H9 (cell line): ENCODE measurements at regions not wholly inside any gene's neighbourhood (a gene's known extent, or its start where the extent isn't known, plus 50 kb on each side); places are given as distances from the start of the nearest gene placed in this dataset.

ENCODE experiments used
- DNase-seq: peaks from one replicate; pipeline ENCODE4 v3.0.0-alpha.2; 2017
- H2AFZ ChIP-seq: one replicate; pipeline ENCODE4 v1.6.1; 2013; ENCODE audit warnings: mild to moderate bottlenecking, low read length, control low read depth, moderate library complexity
- H2AK5ac ChIP-seq: 2 replicates; pipeline ENCODE4 v1.6.1; 2013; ENCODE audit warnings: low read length, control low read depth, mixed read lengths; ENCODE audit not compliant: insufficient read length
- H2BK120ac ChIP-seq: one replicate; pipeline ENCODE4 v1.6.1; 2013; ENCODE audit warnings: low read depth, mild to moderate bottlenecking, low read length, control low read depth, inconsistent platforms; ENCODE audit not compliant: poor library complexity, severe bottlenecking
- H2BK12ac ChIP-seq: 2 replicates; pipeline ENCODE4 v1.6.1; 2013; ENCODE audit warnings: low read length, control low read depth, mixed read lengths, low read depth; ENCODE audit not compliant: insufficient read length
- H2BK15ac ChIP-seq: 2 replicates; pipeline ENCODE4 v1.6.1; 2013; ENCODE audit warnings: low read depth, low read length, control low read depth
- H2BK20ac ChIP-seq: one replicate; pipeline ENCODE4 v1.6.1; 2013; ENCODE audit warnings: low read depth, mild to moderate bottlenecking, low read length, control low read depth, inconsistent platforms; ENCODE audit not compliant: poor library complexity, severe bottlenecking
- H2BK5ac ChIP-seq: 2 replicates; pipeline ENCODE4 v1.6.1; 2013; ENCODE audit warnings: low read length, control low read depth, mixed read lengths; ENCODE audit not compliant: insufficient read length
- H3K14ac ChIP-seq: 2 replicates; pipeline ENCODE4 v1.6.1; 2013; ENCODE audit warnings: low read length, control low read depth; ENCODE audit not compliant: insufficient read depth
- H3K18ac ChIP-seq: 2 replicates; pipeline ENCODE4 v1.6.1; 2013; ENCODE audit warnings: low read depth, mild to moderate bottlenecking, mixed read lengths, low read length, control low read depth; ENCODE audit not compliant: insufficient read length
- H3K23ac ChIP-seq: 2 replicates; pipeline ENCODE4 v1.6.1; 2013; ENCODE audit warnings: low read length, control low read depth, mixed read lengths, low read depth; ENCODE audit not compliant: insufficient read length
- H3K23me2 ChIP-seq: 2 replicates; pipeline ENCODE4 v1.6.1; 2013; ENCODE audit warnings: low read depth, mild to moderate bottlenecking, mixed read lengths, low read length, control low read depth; ENCODE audit not compliant: insufficient read length, poor library complexity, severe bottlenecking
- H3K27ac ChIP-seq: 2 replicates; pipeline ENCODE4 v1.5.1; 2013; ENCODE audit warnings: low read length, control low read depth, mixed read lengths, low read depth; ENCODE audit not compliant: insufficient read length
- H3K27me3 ChIP-seq: 2 replicates; pipeline ENCODE4 v1.6.1; 2013; ENCODE audit warnings: low read length, control low read depth, inconsistent platforms; ENCODE audit not compliant: insufficient read depth
- H3K4ac ChIP-seq: 2 replicates; pipeline ENCODE4 v1.6.1; 2013; ENCODE audit warnings: low read depth, mild to moderate bottlenecking, control low read depth, inconsistent platforms, low read length, moderate library complexity
- H3K4me1 ChIP-seq: 2 replicates; pipeline ENCODE4 v1.6.1; 2013; ENCODE audit warnings: low read length, control low read depth, inconsistent platforms; ENCODE audit not compliant: insufficient read depth
- H3K4me2 ChIP-seq: 2 replicates; pipeline ENCODE4 v1.6.1; 2013; ENCODE audit warnings: low read length, control low read depth, mixed read lengths; ENCODE audit not compliant: insufficient read length, insufficient read depth
- H3K56ac ChIP-seq: 2 replicates; pipeline ENCODE4 v1.6.1; 2013; ENCODE audit warnings: low read depth, mild to moderate bottlenecking, mixed read lengths, low read length, control low read depth; ENCODE audit not compliant: insufficient read length
- H3K79me1 ChIP-seq: 2 replicates; pipeline ENCODE4 v1.6.1; 2013; ENCODE audit warnings: low read depth, mild to moderate bottlenecking, moderate library complexity, low read length, control low read depth, inconsistent platforms; ENCODE audit not compliant: insufficient read depth, poor library complexity, severe bottlenecking
- H3K79me2 ChIP-seq: 2 replicates; pipeline ENCODE4 v1.6.1; 2013; ENCODE audit warnings: low read length, control low read depth, inconsistent platforms; ENCODE audit not compliant: insufficient read depth
- H3K9ac ChIP-seq: 2 replicates; pipeline ENCODE4 v1.6.1; 2013; ENCODE audit warnings: low read length, control low read depth, mixed read lengths; ENCODE audit not compliant: insufficient read length; ENCODE audit errors: extremely low read depth
- H3K9me3 ChIP-seq: one replicate; pipeline ENCODE4 v1.6.1; 2013; ENCODE audit warnings: low read depth, low read length, inconsistent platforms; ENCODE audit not compliant: control insufficient read depth
- H3T11ph ChIP-seq: one replicate; pipeline ENCODE4 v1.6.1; 2013; ENCODE audit warnings: mild to moderate bottlenecking, low read length, control low read depth, inconsistent platforms
- H4K20me1 ChIP-seq: one replicate; pipeline ENCODE4 v1.6.1; 2013; ENCODE audit not compliant: control insufficient read depth, insufficient read length, insufficient read depth
- H4K5ac ChIP-seq: 2 replicates; pipeline ENCODE4 v1.6.1; 2013; ENCODE audit warnings: low read depth, mild to moderate bottlenecking, mixed read lengths, low read length, control low read depth; ENCODE audit not compliant: insufficient read length
- H4K8ac ChIP-seq: replicated peaks from 2 replicates; pipeline ENCODE4 v1.6.1; 2013; ENCODE audit warnings: low read length, control low read depth, mixed read lengths, low read depth; ENCODE audit not compliant: insufficient read length
- H4K91ac ChIP-seq: 2 replicates; pipeline ENCODE4 v1.6.1; 2013; ENCODE audit warnings: low read depth, mild to moderate bottlenecking, moderate library complexity, mixed read lengths, low read length, control low read depth; ENCODE audit not compliant: insufficient read length
- H3K27ac Mint-ChIP-seq, 3 experiments: 2 replicates in 2 of 3; 3 replicates in 1 of 3; pipeline ENCODE4 v1.8.0; 2020 to 2021; ENCODE audit warnings: mixed read lengths in 3 of 3, mild to moderate bottlenecking in 1 of 3, moderate library complexity in 1 of 3
- H3K27me3 Mint-ChIP-seq: 2 replicates; pipeline ENCODE4 v1.8.0; 2021; ENCODE audit warnings: low read depth, mild to moderate bottlenecking, moderate library complexity, mixed read lengths
- H3K36me3 Mint-ChIP-seq, 3 experiments: 2 replicates in 2 of 3; 3 replicates in 1 of 3; pipeline ENCODE4 v1.8.0; 2020 to 2021; ENCODE audit warnings: low read depth in 3 of 3, mixed read lengths in 3 of 3; ENCODE audit not compliant: insufficient read depth in 1 of 3
- H3K4me1 Mint-ChIP-seq, 2 experiments: 2 replicates each; pipeline ENCODE4 v1.8.0; 2020; ENCODE audit warnings: mixed read lengths in 2 of 2
- H3K4me3 Mint-ChIP-seq, 2 experiments: 2 replicates in 1 of 2; 3 replicates in 1 of 2; pipeline ENCODE4 v1.8.0; 2020 to 2021; ENCODE audit warnings: mild to moderate bottlenecking in 2 of 2, mixed read lengths in 2 of 2, moderate library complexity in 1 of 2
- H3K9me3 Mint-ChIP-seq, 2 experiments: 2 replicates in 1 of 2; 3 replicates in 1 of 2; pipeline ENCODE4 v1.8.0; 2020; ENCODE audit warnings: mild to moderate bottlenecking in 2 of 2, mixed read lengths in 2 of 2, moderate library complexity in 1 of 2
- CTCF ChIP-seq: fragments of 200-600 bp; sonication (generic); conservative IDR thresholded peaks from 3 replicates; pipeline ENCODE4 v1.8.0; 2021; ENCODE audit warnings: antibody characterized with exemption, mild to moderate bottlenecking
- WGBS: extraction: QIAGEN DNeasy Blood & Tissue Kit; methylation state at CpG from one replicate; pipeline ENCODE4 v1.1.7; 2013; ENCODE audit warnings: missing lambda C conversion rate, low lambda C conversion rate, mixed read lengths; ENCODE audit not compliant: insufficient read length; ENCODE audit errors: extremely low coverage; 5-methylcytosine and 5-hydroxymethylcytosine counted together

- Histone ChIP-seq H3K27me3 (no peaks in the 10 kb centered on the region), H2BK15ac (no peak overlapping the region), H3K18ac (no peak overlapping the region), H3K4me1 (no peaks in the 10 kb centered on the region), H3K79me1 (no peaks in the 10 kb centered on the region), H3K79me2 (no peaks in the 10 kb centered on the region), H4K20me1 (no peaks in the 10 kb centered on the region), H2BK20ac (no peak overlapping the region), H3K14ac (no peak overlapping the region), H4K8ac (no peak overlapping the region), H2BK12ac (no peak overlapping the region), H4K91ac (no peak overlapping the region), H4K5ac (no peak overlapping the region), H3K9ac (no peak overlapping the region), H2BK5ac (no peak overlapping the region), H3T11ph (no peak overlapping the region), H3K23ac (no peak overlapping the region), H2AK5ac (no peak overlapping the region), H3K9me3 (no peaks in the 10 kb centered on the region), H2BK120ac (no peak overlapping the region), H3K27ac (no peak overlapping the region), H3K56ac (no peak overlapping the region), H3K4ac (no peak overlapping the region), H2AFZ (no peak overlapping the region), H3K4me2 (no peak overlapping the region), H3K23me2 (no peaks in the 10 kb centered on the region)
- Mint-ChIP-seq H3K4me1 (no peaks in the 10 kb centered on the region), H3K9me3 (peaks cover 11 to 15% of the 10 kb centered on the region in 2 experiments), H3K27ac (no peak overlapping the region), H3K4me3 (no peak overlapping the region), H3K27me3 (peaks cover 11% of the 10 kb centered on the region), H3K36me3 (peaks cover 5 to 16% (median 6%) of the 10 kb centered on the region in 3 experiments; a peak in 5 of 7 replicates)
- TF ChIP-seq CTCF: no peak
- no CpG with 5 or more reads among the region's 13 CpGs for WGBS
- DNase-seq: no peak
Measured at GRCh38 chr18:78554944-78555608, 424.5 kb upstream of the SALL3 start.
